ENCODE measurements at regions not wholly inside any gene's neighbourhood (a gene's known extent, or its start where the extent isn't known, plus 50 kb on each side); places are given as distances from the start of the nearest gene placed in this dataset.
A peak's percentile ranks its signal among the peaks of the same experiment; 100 is the strongest.

DNA sequence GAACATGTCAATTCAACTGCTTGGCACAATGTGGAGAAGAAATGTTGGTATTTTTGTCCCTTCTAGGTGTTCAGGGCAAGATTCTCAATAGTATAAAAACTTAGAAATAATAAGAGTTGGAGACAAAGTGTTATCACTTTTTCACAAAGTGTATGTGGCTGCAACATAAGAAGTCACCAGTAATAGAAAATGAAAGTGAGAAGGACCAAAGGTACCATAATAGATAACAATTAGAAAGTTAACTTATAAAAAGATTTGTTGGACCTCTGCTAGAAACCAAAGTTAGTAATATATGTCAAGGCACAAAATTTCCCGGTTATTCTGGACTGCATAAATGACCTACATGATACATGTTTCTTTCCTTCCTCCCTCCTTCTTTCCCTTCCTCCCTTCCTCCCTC lies 1535.3 kb downstream of the EFNA5 start:
- H3K4me1 Mint-ChIP-seq: peaks cover under 1 to 2% of the 10 kb centered on the region in 2 experiments; a peak in 1 of 4 replicates
- no peaks in the 10 kb centered on the region for H3K36me3 Mint-ChIP-seq (ENCODE audit: insufficient read depth in 1 of 3, low read depth in 3 of 3)
- Histone ChIP-seq H3K4me2 (ENCODE audit: insufficient read depth, insufficient read length, low read length) (no peak overlapping the region), H4K20me1 (ENCODE audit: control insufficient read depth, insufficient read depth, insufficient read length) (no peaks in the 10 kb centered on the region), H2BK5ac (ENCODE audit: insufficient read length, low read length) (no peak overlapping the region), H2BK120ac (ENCODE audit: low read depth, low read length, poor library complexity, severe bottlenecking) (no peak overlapping the region), H2BK15ac (ENCODE audit: low read depth, low read length) (no peak overlapping the region), H3K27me3 (ENCODE audit: insufficient read depth, low read length) (no peaks in the 10 kb centered on the region), H3T11ph (ENCODE audit: low read length) (no peak overlapping the region), H3K79me2 (ENCODE audit: insufficient read depth, low read length) (no peaks in the 10 kb centered on the region), H4K91ac (ENCODE audit: insufficient read length, low read depth, low read length) (no peak overlapping the region), H3K9ac (ENCODE audit: extremely low read depth, insufficient read length, low read length) (no peak overlapping the region), H4K8ac (replicated peaks; ENCODE audit: insufficient read length, low read depth, low read length) (no peak overlapping the region), H3K23ac (ENCODE audit: insufficient read length, low read depth, low read length) (no peak overlapping the region), H3K4me1 (ENCODE audit: insufficient read depth, low read length) (no peaks in the 10 kb centered on the region), H2AFZ (ENCODE audit: low read length) (no peak overlapping the region), H3K23me2 (ENCODE audit: insufficient read length, low read depth, low read length, poor library complexity, severe bottlenecking) (no peaks in the 10 kb centered on the region), H3K56ac (ENCODE audit: insufficient read length, low read depth, low read length) (no peak overlapping the region), H3K27ac (ENCODE audit: insufficient read length, low read depth, low read length) (no peak overlapping the region), H2AK5ac (ENCODE audit: insufficient read length, low read length) (no peak overlapping the region), H3K18ac (ENCODE audit: insufficient read length, low read depth, low read length) (no peak overlapping the region), H3K9me3 (ENCODE audit: control insufficient read depth, low read depth, low read length) (no peaks in the 10 kb centered on the region), H3K79me1 (ENCODE audit: insufficient read depth, low read depth, low read length, poor library complexity, severe bottlenecking) (no peaks in the 10 kb centered on the region), H2BK12ac (ENCODE audit: insufficient read length, low read depth, low read length) (no peak overlapping the region), H2BK20ac (ENCODE audit: low read depth, low read length, poor library complexity, severe bottlenecking) (no peak overlapping the region), H3K4ac (ENCODE audit: low read depth, low read length) (no peak overlapping the region), H4K5ac (ENCODE audit: insufficient read length, low read depth, low read length) (no peak overlapping the region), H3K14ac (ENCODE audit: insufficient read depth, low read length) (no peak overlapping the region)
- WGBS (ENCODE audit: extremely low coverage, insufficient read length, low lambda C conversion rate): no CpG with 5 or more reads among the region's 1 CpG
- peak overlapping the region in 1 of 3 experiments; percentile 48; a peak in 1 of 7 replicates for H3K27ac Mint-ChIP-seq
- DNase-seq: no peak
- no peak overlapping the region for H3K4me3 Mint-ChIP-seq
- no peaks in the 10 kb centered on the region for H3K27me3 Mint-ChIP-seq (ENCODE audit: low read depth)
- no peak for TF ChIP-seq CTCF (conservative IDR thresholded peaks at IDR 0.05)
- no peaks in the 10 kb centered on the region; a peak in 1 of 5 replicates for H3K9me3 Mint-ChIP-seq
